ENCODE measurements at regions not wholly inside any gene's neighbourhood (a gene's known extent, or its start where the extent isn't known, plus 50 kb on each side); places are given as distances from the start of the nearest gene placed in this dataset.

DNA sequence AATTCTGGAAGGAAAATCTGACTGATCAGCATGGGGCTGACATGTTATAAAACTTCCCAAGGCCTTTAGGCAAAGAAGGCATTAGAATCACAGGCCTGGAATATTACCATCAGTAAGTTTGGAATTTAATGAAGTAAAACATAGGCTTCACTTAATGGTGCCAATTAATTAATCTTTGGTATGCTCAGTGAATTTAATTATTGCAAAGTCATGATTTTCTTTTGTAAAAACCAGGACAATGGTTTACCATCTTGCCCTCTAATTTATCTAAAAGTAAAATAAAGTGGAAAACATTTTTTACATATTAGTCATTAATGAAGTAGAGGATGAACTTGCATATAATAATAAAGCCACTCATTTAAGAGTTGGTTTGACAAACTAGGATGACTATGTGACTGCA lies 220.3 kb downstream of the SEC23IP start:
- BruUV-seq (replicated peaks), result no TSS peak
- intact Hi-C loops (cut with micrococcal nuclease; ENCODE audit: unreplicated experiment), result no loop called here

GRCh38 chr10:120115959-120116358 lies 223.4 kb downstream of the SEC23IP start:
- H3K79me2 ChIP-seq (ENCODE audit: low read depth), result no peaks in the 10 kb centered on the region
- no peaks in the 10 kb centered on the region for H3K9me3 ChIP-seq (ENCODE audit: insufficient read depth, low read depth)
- H4K20me1 ChIP-seq (ENCODE audit: insufficient read depth), result no peaks in the 10 kb centered on the region
- H3K4me1 ChIP-seq (replicated peaks; ENCODE audit: insufficient read depth), result no peaks in the 10 kb centered on the region
- no peak for DNase-seq
- intact Hi-C loops (cut with micrococcal nuclease; ENCODE audit: unreplicated experiment), result no loop called here
- no peak overlapping the region for H3K4me2 ChIP-seq
- CTCF ChIA-PET, result no interaction called here
- H3K9me2 ChIP-seq (ENCODE audit: insufficient read depth), result no peaks in the 10 kb centered on the region
- no peaks in the 10 kb centered on the region for H3K27me3 ChIP-seq (ENCODE audit: insufficient read depth, low read depth)
- POLR2A ChIA-PET (ENCODE audit: unreplicated experiment), result no interaction called here
- no peaks in the 10 kb centered on the region for H3K36me3 ChIP-seq (ENCODE audit: low read depth)
- no peak overlapping the region for H3K27ac ChIP-seq
- no peak overlapping the region for H2AFZ ChIP-seq
- TF ChIP-seq CTCF (conservative IDR thresholded peaks at IDR 0.05) (no peak), EZH2 (IDR thresholded peaks at IDR 0.05; ENCODE audit: low read depth) (no peak)
- no TSS peak for BruUV-seq (replicated peaks)
- no peak overlapping the region for H3K4me3 ChIP-seq
- no peaks in the 10 kb centered on the region for H3F3A ChIP-seq (ENCODE audit: insufficient read depth, low read depth)

More for the DNA sequence above, 220.3 kb downstream of the SEC23IP start:
- DNase-seq, result no peak
- no peaks in the 10 kb centered on the region for H3K9me3 ChIP-seq (ENCODE audit: insufficient read depth, low read depth)
- H3K27me3 ChIP-seq (ENCODE audit: insufficient read depth, low read depth), result peaks cover 2% of the 10 kb centered on the region; the same call in 1 of the 2 replicates
- H3K4me1 ChIP-seq (replicated peaks; ENCODE audit: insufficient read depth), result no peaks in the 10 kb centered on the region
- no peaks in the 10 kb centered on the region for H3F3A ChIP-seq (ENCODE audit: insufficient read depth, low read depth)
- TF ChIP-seq CTCF (conservative IDR thresholded peaks at IDR 0.05), result no peak
- TF ChIP-seq EZH2 (IDR thresholded peaks at IDR 0.05; ENCODE audit: low read depth), result no peak
- CTCF ChIA-PET, result no interaction called here
- H3K27ac ChIP-seq, result no peak overlapping the region
- no peaks in the 10 kb centered on the region for H3K9me2 ChIP-seq (ENCODE audit: insufficient read depth)
- POLR2A ChIA-PET (ENCODE audit: unreplicated experiment), result no interaction called here
- H4K20me1 ChIP-seq (ENCODE audit: insufficient read depth), result no peaks in the 10 kb centered on the region
- no peaks in the 10 kb centered on the region for H3K36me3 ChIP-seq (ENCODE audit: low read depth)
- H3K4me2 ChIP-seq, result no peak overlapping the region
- no peak overlapping the region for H2AFZ ChIP-seq
- H3K79me2 ChIP-seq (ENCODE audit: low read depth), result no peaks in the 10 kb centered on the region
- no peak overlapping the region for H3K4me3 ChIP-seq

DNA sequence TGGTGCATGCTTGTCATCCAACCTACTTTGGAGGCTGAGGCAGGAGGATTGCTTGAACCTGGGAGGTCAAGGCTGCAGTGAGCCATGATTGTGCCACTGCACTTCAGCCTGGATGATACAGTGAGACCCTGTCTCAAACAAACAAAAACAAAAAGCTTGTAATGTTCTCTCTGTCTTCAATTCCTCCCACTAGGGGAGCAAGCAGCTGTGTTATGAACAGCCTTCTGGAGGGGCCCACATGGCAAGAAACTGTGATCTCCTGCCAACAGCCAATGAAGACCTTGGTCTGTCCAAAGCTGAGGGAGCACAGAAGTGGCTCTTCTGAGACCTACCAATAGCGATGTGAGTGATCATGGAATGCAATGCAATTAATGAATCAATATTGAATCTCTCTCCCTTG lies 229.2 kb downstream of the SEC23IP start:
- H3K9me3 ChIP-seq (ENCODE audit: insufficient read depth, low read depth), result no peaks in the 10 kb centered on the region
- no peaks in the 10 kb centered on the region for H3K79me2 ChIP-seq (ENCODE audit: low read depth)
- no TSS peak for BruUV-seq (replicated peaks)
- H3K27ac ChIP-seq, result no peak overlapping the region
- no peaks in the 10 kb centered on the region for H3K36me3 ChIP-seq (ENCODE audit: low read depth)
- POLR2A ChIA-PET (ENCODE audit: unreplicated experiment), result no interaction called here
- H3K4me1 ChIP-seq (replicated peaks; ENCODE audit: insufficient read depth), result no peaks in the 10 kb centered on the region
- H3K9me2 ChIP-seq (ENCODE audit: insufficient read depth), result no peaks in the 10 kb centered on the region
- CTCF ChIA-PET, result no interaction called here
- no peaks in the 10 kb centered on the region for H4K20me1 ChIP-seq (ENCODE audit: insufficient read depth)
- no peak for DNase-seq
- H2AFZ ChIP-seq, result no peak overlapping the region
- H3F3A ChIP-seq (ENCODE audit: insufficient read depth, low read depth), result no peaks in the 10 kb centered on the region
- intact Hi-C loops (cut with micrococcal nuclease; ENCODE audit: unreplicated experiment), result no loop called here
- H3K27me3 ChIP-seq (ENCODE audit: insufficient read depth, low read depth), result no peaks in the 10 kb centered on the region
- H3K4me3 ChIP-seq, result no peak overlapping the region
- no peak for TF ChIP-seq EZH2 (IDR thresholded peaks at IDR 0.05; ENCODE audit: low read depth)
- no peak for TF ChIP-seq CTCF (conservative IDR thresholded peaks at IDR 0.05)
- H3K4me2 ChIP-seq, result no peak overlapping the region
